Suprapubic skin (tissue), 4 donors: ENCODE measurements at regions not wholly inside any gene's neighbourhood (a gene's known extent, or its start where the extent isn't known, plus 50 kb on each side); places are given as distances from the start of the nearest gene placed in this dataset.
"Not testable (repeated sequence)": the region's sequence is repeated elsewhere in the genome, so short reads cannot be mapped to it uniquely, and the experiment has no call there.

Source experiments
- DNase-seq, 2 donors: peaks; one replicate each; pipeline ENCODE4 v3.0.0-alpha.2; 2019; ENCODE audit warnings: low spot score in 2 of 2
- H3K27ac ChIP-seq: fragments of 200-600 bp; sonication (generic); one replicate; pipeline ENCODE4 v1.5.1; 2019
- H3K27me3 ChIP-seq: fragments of 200-600 bp; sonication (generic); one replicate; pipeline ENCODE4 v1.5.1; 2019
- H3K36me3 ChIP-seq: fragments of 200-600 bp; sonication (generic); one replicate; pipeline ENCODE4 v1.5.1; 2019
- H3K4me1 ChIP-seq: fragments of 200-600 bp; sonication (generic); one replicate; pipeline ENCODE4 v1.5.1; 2019
- H3K4me3 ChIP-seq: fragments of 200-600 bp; sonication (generic); one replicate; pipeline ENCODE4 v1.5.1; 2019; ENCODE audit warnings: mild to moderate bottlenecking
- H3K9me3 ChIP-seq: fragments of 200-600 bp; sonication (generic); one replicate; pipeline ENCODE4 v1.5.1; 2019
- CTCF ChIP-seq, 2 donors: fragments of 200-600 bp in 1 of 2; fragments of 450-650 bp in 1 of 2; sonication (generic) in 1 of 2; IDR thresholded peaks; one replicate each; pipeline ENCODE4 v1.5.1; 2016 to 2019; ENCODE audit warnings: antibody characterized with exemption in 2 of 2, mild to moderate bottlenecking in 1 of 2, moderate library complexity in 1 of 2
- EP300 ChIP-seq: sonication (generic); formaldehyde crosslinking; IDR thresholded peaks from one replicate; pipeline ENCODE4 v1.6.1; 2017; ENCODE audit warnings: antibody characterized with exemption
- POLR2A ChIP-seq, 2 donors: fragments of 450-650 bp; IDR thresholded peaks; one replicate each; pipeline ENCODE4 v1.6.1; 2017; ENCODE audit warnings: antibody characterized with exemption in 2 of 2, mild to moderate bottlenecking in 2 of 2, moderate library complexity in 2 of 2
- POLR2AphosphoS5 ChIP-seq, 3 donors: sonication (generic); formaldehyde crosslinking; IDR thresholded peaks; one replicate each; pipeline ENCODE4 v1.6.1; 2017; ENCODE audit warnings: antibody characterized with exemption in 3 of 3
- WGBS: methylation state at CpG from one replicate; pipeline ENCODE4 v1.1.5; 2018; 5-methylcytosine and 5-hydroxymethylcytosine counted together

GRCh38 chr7:65609131-65609530 lies 235.5 kb downstream of the ZNF92 start:
- Histone ChIP-seq H3K4me3 (no peak overlapping the region), H3K36me3 (no peaks in the 10 kb centered on the region), H3K4me1 (no peaks in the 10 kb centered on the region), H3K27ac (no peak overlapping the region), H3K27me3 (peaks cover 16% of the 10 kb centered on the region), H3K9me3 (no peaks in the 10 kb centered on the region)
- TF ChIP-seq CTCF (IDR thresholded peaks at IDR 0.05) (no peak), POLR2AphosphoS5 (IDR thresholded peaks at IDR 0.05) (no peak), POLR2A (IDR thresholded peaks at IDR 0.05) (no peak), EP300 (no peak)
- WGBS: 92% methylated on average over 3 of the region's 3 CpGs
- no peak for DNase-seq

DNA sequence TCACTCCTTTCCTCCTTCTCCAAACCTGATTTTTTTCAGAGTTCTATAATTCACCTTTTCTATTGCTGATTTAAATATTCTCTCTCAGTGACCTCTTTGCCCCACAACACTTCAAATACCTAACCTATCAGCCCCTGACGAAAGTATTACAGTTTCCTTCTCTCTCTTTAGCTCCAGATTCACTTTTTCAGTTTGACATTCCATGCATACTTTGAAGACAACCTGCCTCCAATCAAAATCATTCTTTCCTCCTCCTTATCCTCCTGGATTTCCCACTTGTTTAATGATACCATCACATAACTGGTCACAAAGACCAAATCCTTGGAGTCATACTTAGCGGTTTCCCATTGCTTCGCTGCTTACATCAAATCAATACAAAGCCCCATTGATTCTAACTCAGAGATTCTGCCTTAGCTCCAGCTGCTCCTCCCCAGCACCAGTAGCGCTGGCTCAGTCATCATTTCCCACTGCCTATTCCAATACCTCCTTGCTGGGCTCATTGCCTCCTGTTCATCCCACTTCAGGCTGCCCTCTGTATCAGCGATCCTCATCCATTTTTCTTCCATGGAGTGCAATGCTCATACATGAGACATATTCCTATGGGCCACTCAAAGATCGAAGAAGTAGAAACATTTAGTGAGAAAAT lies 240.1 kb downstream of the ZNF92 start:
- H3K9me3 ChIP-seq, DNase-seq, H3K27ac ChIP-seq, H3K4me3 ChIP-seq, H3K36me3 ChIP-seq, H3K4me1 ChIP-seq: not testable (repeated sequence)
- peaks cover 21% of the 10 kb centered on the region for H3K27me3 ChIP-seq
- 65% methylated on average over 6 of the region's 6 CpGs for WGBS

GRCh38 chr7:65616111-65616510 lies 242.5 kb downstream of the ZNF92 start:
- H3K36me3 ChIP-seq, H3K27ac ChIP-seq, H3K4me3 ChIP-seq, H3K9me3 ChIP-seq, H3K4me1 ChIP-seq, DNase-seq: not testable (repeated sequence)
- WGBS: 78% methylated on average over 3 of the region's 3 CpGs
- H3K27me3 ChIP-seq: peaks cover 29% of the 10 kb centered on the region

- not testable (repeated sequence) for H3K4me1 ChIP-seq, H3K27ac ChIP-seq, H3K4me3 ChIP-seq, H3K9me3 ChIP-seq, H3K36me3 ChIP-seq, DNase-seq
- H3K27me3 ChIP-seq: peaks cover 27% of the 10 kb centered on the region
- 67% methylated on average over 5 of the region's 5 CpGs for WGBS
These were observed 246.6 kb downstream of the ZNF92 start for GRCh38 chr7:65620216-65620615.

DNA sequence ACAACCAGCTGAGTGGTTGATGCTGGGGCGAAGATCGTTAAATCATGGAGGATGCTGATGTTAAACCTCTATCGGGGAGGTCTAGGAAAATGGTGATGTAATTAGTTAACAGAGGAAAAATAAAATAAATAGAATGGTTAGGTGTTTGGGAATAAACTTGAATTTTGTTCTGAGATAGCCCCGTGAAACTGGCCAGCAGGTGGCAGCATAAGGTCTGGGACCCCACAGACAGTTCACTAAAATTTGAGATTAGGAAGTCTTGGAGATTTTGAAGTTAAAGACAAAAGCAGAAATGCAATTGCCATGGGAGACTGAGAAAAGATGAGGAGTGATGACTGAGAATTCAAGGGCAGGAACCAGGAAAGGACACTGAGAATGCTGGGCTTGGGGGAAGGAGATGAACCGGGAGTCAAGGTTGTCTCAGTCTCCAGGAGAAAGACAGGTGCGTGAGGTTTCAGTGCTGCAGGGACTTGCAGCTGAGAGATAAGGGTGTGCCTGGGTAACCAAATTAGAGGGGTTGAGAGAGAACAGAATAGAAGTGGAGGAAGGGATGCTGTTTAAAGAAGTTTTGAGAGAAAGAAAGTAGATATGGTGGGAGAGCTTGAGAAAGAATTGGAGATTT lies 248.0 kb downstream of the ZNF92 start:
- TF ChIP-seq CTCF (IDR thresholded peaks at IDR 0.05): peak in 1 of 2 donors; percentile 38
- H3K4me1 ChIP-seq, DNase-seq, H3K9me3 ChIP-seq, H3K4me3 ChIP-seq, H3K27ac ChIP-seq, H3K36me3 ChIP-seq: not testable (repeated sequence)
- 26% methylated on average over 6 of the region's 6 CpGs for WGBS
- peaks cover 30% of the 10 kb centered on the region for H3K27me3 ChIP-seq

- DNase-seq, H3K27ac ChIP-seq, H3K36me3 ChIP-seq, H3K27me3 ChIP-seq, H3K4me3 ChIP-seq, H3K4me1 ChIP-seq, H3K9me3 ChIP-seq: not testable (repeated sequence)
- WGBS: no CpG with 5 or more reads among the region's 1 CpG
These were observed 241.6 kb upstream of the VKORC1L1 start for GRCh38 chr7:65631236-65631635.

GRCh38 chr7:65633587-65634404 lies 239.1 kb upstream of the VKORC1L1 start:
- WGBS: no CpG with 5 or more reads among the region's 10 CpGs

DNA sequence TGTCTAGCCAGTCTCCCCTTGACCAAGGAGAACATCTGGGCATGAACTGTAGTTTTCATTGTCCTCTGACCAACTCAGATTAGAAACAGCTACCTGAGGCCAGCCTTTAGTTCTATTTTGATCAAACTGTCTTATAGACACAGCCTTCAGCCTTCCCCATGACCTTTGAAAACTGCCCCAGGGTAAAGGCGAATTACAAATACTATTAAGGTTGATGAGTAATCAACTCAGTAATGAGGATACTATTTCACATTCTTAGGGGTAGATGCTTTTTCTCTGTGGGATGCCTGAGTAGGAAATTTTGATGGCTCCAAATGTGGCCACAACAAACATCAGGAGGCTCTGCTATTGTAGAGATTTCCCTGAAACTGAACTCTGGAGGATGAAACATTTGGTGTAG lies 234.0 kb upstream of the VKORC1L1 start:
- H3K4me3 ChIP-seq, H3K27me3 ChIP-seq, DNase-seq, H3K27ac ChIP-seq, H3K36me3 ChIP-seq, H3K4me1 ChIP-seq, H3K9me3 ChIP-seq: not testable (repeated sequence)
- WGBS: no CpG with 5 or more reads among the region's 1 CpG

More at GRCh38 chr7:65633587-65634404, 239.1 kb upstream of the VKORC1L1 start:
- H3K27ac ChIP-seq, H3K4me1 ChIP-seq, DNase-seq, H3K9me3 ChIP-seq, H3K36me3 ChIP-seq, H3K27me3 ChIP-seq, H3K4me3 ChIP-seq: not testable (repeated sequence)

- not testable (repeated sequence) for H3K36me3 ChIP-seq, H3K27me3 ChIP-seq, DNase-seq, H3K27ac ChIP-seq, H3K4me3 ChIP-seq, H3K4me1 ChIP-seq, H3K9me3 ChIP-seq
- WGBS: no CpG with 5 or more reads among the region's 3 CpGs
These were observed 233.2 kb upstream of the VKORC1L1 start for GRCh38 chr7:65639717-65640116.

GRCh38 chr7:65643498-65643897 lies 229.4 kb upstream of the VKORC1L1 start:
- H3K4me3 ChIP-seq, DNase-seq, H3K27me3 ChIP-seq, H3K4me1 ChIP-seq, H3K27ac ChIP-seq, H3K9me3 ChIP-seq, H3K36me3 ChIP-seq: not testable (repeated sequence)
- no CpG with 5 or more reads among the region's 5 CpGs for WGBS

GRCh38 chr7:65647153-65647964 lies 225.5 kb upstream of the VKORC1L1 start:
- not testable (repeated sequence) for H3K36me3 ChIP-seq, H3K27ac ChIP-seq, H3K9me3 ChIP-seq, H3K4me1 ChIP-seq, DNase-seq, H3K4me3 ChIP-seq, H3K27me3 ChIP-seq
- WGBS: no CpG with 5 or more reads among the region's 78 CpGs
